ENCODE measurements at regions not wholly inside any gene's neighbourhood (a gene's known extent, or its start where the extent isn't known, plus 50 kb on each side); places are given as distances from the start of the nearest gene placed in this dataset.

GRCh38 chr20:24328901-24329300 is 140.5 kb upstream of the SYNDIG1 start:
- H2BK12ac ChIP-seq (ENCODE audit: low read length): no peak overlapping the region
- H3K9ac ChIP-seq (ENCODE audit: low read length): no peak overlapping the region
- H3K18ac ChIP-seq (ENCODE audit: low read length): no peak overlapping the region
- H3K4me1 ChIP-seq (ENCODE audit: control insufficient read depth in 1 of 2, insufficient read depth in 2 of 2, low read length in 2 of 2): no peaks in the 10 kb centered on the region
- peaks cover 2% of the 10 kb centered on the region for H3K9me3 ChIP-seq (ENCODE audit: insufficient read depth, low read depth, low read length)
- H3K27me3 ChIP-seq (ENCODE audit: insufficient read depth, low read length): no peaks in the 10 kb centered on the region
- no peak overlapping the region for H3K4me2 ChIP-seq (ENCODE audit: low read length)
- no peak overlapping the region for H2AFZ ChIP-seq (ENCODE audit: insufficient read depth, low read length, poor library complexity)
- H4K91ac ChIP-seq (ENCODE audit: low read depth, low read length): no peak overlapping the region
- H3K4ac ChIP-seq (ENCODE audit: low read depth, low read length): no peak overlapping the region
- H3K27ac ChIP-seq (ENCODE audit: low read depth, low read length): no peak overlapping the region
- no peak overlapping the region for H3K4me3 ChIP-seq (ENCODE audit: low read depth, low read length)
- H3K23ac ChIP-seq (ENCODE audit: low read length): no peak overlapping the region
- DNase-seq: no peak
- no peak overlapping the region for H2BK120ac ChIP-seq (ENCODE audit: insufficient read depth, low read length, poor library complexity)
- H3K79me1 ChIP-seq (ENCODE audit: low read length): no peaks in the 10 kb centered on the region
- no peak overlapping the region for H4K8ac ChIP-seq (ENCODE audit: low read depth, low read length)
- 100% methylated on average over 1 of the region's 2 CpGs for WGBS (ENCODE audit: extremely low coverage, insufficient coverage, insufficient read length)
- H3K36me3 ChIP-seq (ENCODE audit: control insufficient read depth in 1 of 2, insufficient read depth in 2 of 2, low read length in 2 of 2): no peaks in the 10 kb centered on the region
- no peak overlapping the region for H3K14ac ChIP-seq (ENCODE audit: low read length)
- H2BK5ac ChIP-seq (ENCODE audit: low read depth, low read length, poor library complexity): no peak overlapping the region
- no peak overlapping the region for H4K12ac ChIP-seq (ENCODE audit: low read depth, low read length)
- no peak overlapping the region for H2AK5ac ChIP-seq (ENCODE audit: low read length)
- no peaks in the 10 kb centered on the region for H3K79me2 ChIP-seq (ENCODE audit: control insufficient read depth, insufficient read depth, low read length, poor library complexity)

GRCh38 chr20:24321973-24322372 is 147.5 kb upstream of the SYNDIG1 start:
- Histone ChIP-seq H3K4me1 (ENCODE audit: control insufficient read depth in 1 of 2, insufficient read depth in 2 of 2, low read length in 2 of 2) (no peaks in the 10 kb centered on the region), H3K27me3 (ENCODE audit: insufficient read depth, low read length) (no peaks in the 10 kb centered on the region), H3K4me3 (ENCODE audit: low read depth, low read length) (no peak overlapping the region), H2BK12ac (ENCODE audit: low read length) (no peak overlapping the region), H4K8ac (ENCODE audit: low read depth, low read length) (no peak overlapping the region), H3K27ac (ENCODE audit: low read depth, low read length) (no peak overlapping the region), H3K18ac (ENCODE audit: low read length) (no peak overlapping the region), H3K14ac (ENCODE audit: low read length) (no peak overlapping the region), H2AK5ac (ENCODE audit: low read length) (no peak overlapping the region), H3K23ac (ENCODE audit: low read length) (no peak overlapping the region), H3K79me2 (ENCODE audit: control insufficient read depth, insufficient read depth, low read length, poor library complexity) (no peaks in the 10 kb centered on the region), H4K91ac (ENCODE audit: low read depth, low read length) (no peak overlapping the region), H4K12ac (ENCODE audit: low read depth, low read length) (no peak overlapping the region), H3K79me1 (ENCODE audit: low read length) (no peaks in the 10 kb centered on the region), H3K36me3 (ENCODE audit: control insufficient read depth in 1 of 2, insufficient read depth in 2 of 2, low read length in 2 of 2) (no peaks in the 10 kb centered on the region), H3K9me3 (ENCODE audit: insufficient read depth, low read depth, low read length) (no peaks in the 10 kb centered on the region), H2BK5ac (ENCODE audit: low read depth, low read length, poor library complexity) (no peak overlapping the region), H2AFZ (ENCODE audit: insufficient read depth, low read length, poor library complexity) (no peak overlapping the region), H3K9ac (ENCODE audit: low read length) (no peak overlapping the region), H2BK120ac (ENCODE audit: insufficient read depth, low read length, poor library complexity) (no peak overlapping the region), H3K4ac (ENCODE audit: low read depth, low read length) (no peak overlapping the region), H3K4me2 (ENCODE audit: low read length) (no peak overlapping the region)
- DNase-seq: no peak
- WGBS (ENCODE audit: extremely low coverage, insufficient coverage, insufficient read length): no CpG with 5 or more reads among the region's 3 CpGs

- Histone ChIP-seq H3K27me3 (ENCODE audit: insufficient read depth, low read length) (no peaks in the 10 kb centered on the region), H3K9ac (ENCODE audit: low read length) (no peak overlapping the region), H3K36me3 (ENCODE audit: control insufficient read depth in 1 of 2, insufficient read depth in 2 of 2, low read length in 2 of 2) (no peaks in the 10 kb centered on the region), H3K23ac (ENCODE audit: low read length) (no peak overlapping the region), H2AK5ac (ENCODE audit: low read length) (no peak overlapping the region), H3K4me1 (ENCODE audit: control insufficient read depth in 1 of 2, insufficient read depth in 2 of 2, low read length in 2 of 2) (no peaks in the 10 kb centered on the region), H2BK120ac (ENCODE audit: insufficient read depth, low read length, poor library complexity) (no peak overlapping the region), H3K4ac (ENCODE audit: low read depth, low read length) (no peak overlapping the region), H3K4me3 (ENCODE audit: low read depth, low read length) (no peak overlapping the region), H3K9me3 (ENCODE audit: insufficient read depth, low read depth, low read length) (no peaks in the 10 kb centered on the region), H2BK12ac (ENCODE audit: low read length) (no peak overlapping the region), H4K12ac (ENCODE audit: low read depth, low read length) (no peak overlapping the region), H2BK5ac (ENCODE audit: low read depth, low read length, poor library complexity) (no peak overlapping the region), H3K79me2 (ENCODE audit: control insufficient read depth, insufficient read depth, low read length, poor library complexity) (no peaks in the 10 kb centered on the region), H3K14ac (ENCODE audit: low read length) (no peak overlapping the region), H3K4me2 (ENCODE audit: low read length) (no peak overlapping the region), H4K91ac (ENCODE audit: low read depth, low read length) (no peak overlapping the region), H3K18ac (ENCODE audit: low read length) (no peak overlapping the region), H3K79me1 (ENCODE audit: low read length) (no peaks in the 10 kb centered on the region), H2AFZ (ENCODE audit: insufficient read depth, low read length, poor library complexity) (no peak overlapping the region), H3K27ac (ENCODE audit: low read depth, low read length) (no peak overlapping the region), H4K8ac (ENCODE audit: low read depth, low read length) (no peak overlapping the region)
- no CpG with 5 or more reads among the region's 15 CpGs for WGBS (ENCODE audit: extremely low coverage, insufficient coverage, insufficient read length)
- no peak for DNase-seq
Observed at GRCh38 chr20:24318569-24319352, 150.7 kb upstream of the SYNDIG1 start.

- Histone ChIP-seq H2AFZ (ENCODE audit: insufficient read depth, low read length, poor library complexity) (no peak overlapping the region), H4K91ac (ENCODE audit: low read depth, low read length) (no peak overlapping the region), H3K4me2 (ENCODE audit: low read length) (no peak overlapping the region), H2AK5ac (ENCODE audit: low read length) (no peak overlapping the region), H3K14ac (ENCODE audit: low read length) (no peak overlapping the region), H3K9me3 (ENCODE audit: insufficient read depth, low read depth, low read length) (no peaks in the 10 kb centered on the region), H3K4ac (ENCODE audit: low read depth, low read length) (no peak overlapping the region), H3K4me3 (ENCODE audit: low read depth, low read length) (no peak overlapping the region), H3K18ac (ENCODE audit: low read length) (no peak overlapping the region), H3K23ac (ENCODE audit: low read length) (no peak overlapping the region), H3K79me1 (ENCODE audit: low read length) (no peaks in the 10 kb centered on the region), H2BK5ac (ENCODE audit: low read depth, low read length, poor library complexity) (no peak overlapping the region), H4K8ac (ENCODE audit: low read depth, low read length) (no peak overlapping the region), H4K12ac (ENCODE audit: low read depth, low read length) (no peak overlapping the region), H2BK12ac (ENCODE audit: low read length) (no peak overlapping the region), H3K36me3 (ENCODE audit: control insufficient read depth in 1 of 2, insufficient read depth in 2 of 2, low read length in 2 of 2) (no peaks in the 10 kb centered on the region), H2BK120ac (ENCODE audit: insufficient read depth, low read length, poor library complexity) (no peak overlapping the region), H3K9ac (ENCODE audit: low read length) (no peak overlapping the region), H3K79me2 (ENCODE audit: control insufficient read depth, insufficient read depth, low read length, poor library complexity) (no peaks in the 10 kb centered on the region), H3K27ac (ENCODE audit: low read depth, low read length) (no peak overlapping the region), H3K4me1 (ENCODE audit: control insufficient read depth in 1 of 2, insufficient read depth in 2 of 2, low read length in 2 of 2) (no peaks in the 10 kb centered on the region), H3K27me3 (ENCODE audit: insufficient read depth, low read length) (no peaks in the 10 kb centered on the region)
- no peak for DNase-seq
- no CpG with 5 or more reads among the region's 5 CpGs for WGBS (ENCODE audit: extremely low coverage, insufficient coverage, insufficient read length)
Observed at GRCh38 chr20:24317224-24317623, 152.2 kb upstream of the SYNDIG1 start.

Measured in trophoblast cell (in vitro differentiated cells and primary cell).